Left ventricle myocardium inferior (tissue), 1 donor: ENCODE measurements at regions not wholly inside any gene's neighbourhood (a gene's known extent, or its start where the extent isn't known, plus 50 kb on each side); places are given as distances from the start of the nearest gene placed in this dataset.

ENCODE experiments used
- DNase-seq: peaks from one replicate; pipeline ENCODE4 v3.0.0-alpha.2; 2020
- H3K27ac ChIP-seq: fragments of 200-600 bp; replicated peaks from 2 replicates; pipeline ENCODE4 v1.8.0; 2021
- H3K27me3 ChIP-seq: fragments of 200-600 bp; 2 replicates; pipeline ENCODE4 v1.8.0; 2021; ENCODE audit warnings: low read depth
- H3K36me3 ChIP-seq: fragments of 200-600 bp; 2 replicates; pipeline ENCODE4 v1.8.0; 2021
- H3K4me1 ChIP-seq: fragments of 200-600 bp; 2 replicates; pipeline ENCODE4 v1.8.0; 2021
- H3K4me3 ChIP-seq: fragments of 200-600 bp; 2 replicates; pipeline ENCODE4 v1.8.0; 2021; ENCODE audit warnings: mild to moderate bottlenecking, moderate library complexity
- H3K9me3 ChIP-seq: fragments of 200-600 bp; replicated peaks from 2 replicates; pipeline ENCODE4 v1.8.0; 2021
- CTCF ChIP-seq: fragments of 200-600 bp; IDR thresholded peaks from 2 replicates; pipeline ENCODE4 v1.8.0; 2021; ENCODE audit warnings: antibody characterized with exemption, mild to moderate bottlenecking, borderline replicate concordance
- intact Hi-C: fragments of 100-400 bp; cut with micrococcal nuclease; formaldehyde crosslinking; loops from one replicate; pipeline ENCODE4 v1.11.0; 2022
- donor health status: DM: no; HTN: yes; CAD: no; lungs with severe emphysema.

GRCh38 chr7:115816318-115816974, 214.1 kb downstream of the TFEC start:
- Histone ChIP-seq H3K4me3 (no peak overlapping the region), H3K27ac (no peak overlapping the region), H3K9me3 (no peaks in the 10 kb centered on the region), H3K36me3 (no peaks in the 10 kb centered on the region), H3K27me3 (no peaks in the 10 kb centered on the region), H3K4me1 (no peaks in the 10 kb centered on the region)
- TF ChIP-seq CTCF: no peak
- DNase-seq: no peak
- intact Hi-C loops: no loop called here

GRCh38 chr7:115812794-115813193, 217.8 kb downstream of the TFEC start:
- no peaks in the 10 kb centered on the region for H3K9me3 ChIP-seq
- no peaks in the 10 kb centered on the region for H3K4me1 ChIP-seq
- H3K4me3 ChIP-seq: no peak overlapping the region
- no peak for TF ChIP-seq CTCF
- no peak for DNase-seq
- no peaks in the 10 kb centered on the region for H3K27me3 ChIP-seq
- H3K27ac ChIP-seq: no peak overlapping the region
- intact Hi-C loops: no loop called here
- no peaks in the 10 kb centered on the region for H3K36me3 ChIP-seq

- no peaks in the 10 kb centered on the region for H3K36me3 ChIP-seq
- intact Hi-C loops: no loop called here
- H3K27me3 ChIP-seq: no peaks in the 10 kb centered on the region
- no peak for DNase-seq
- no peaks in the 10 kb centered on the region for H3K9me3 ChIP-seq
- TF ChIP-seq CTCF: no peak
- H3K27ac ChIP-seq: no peak overlapping the region
- H3K4me1 ChIP-seq: no peaks in the 10 kb centered on the region
- no peak overlapping the region for H3K4me3 ChIP-seq
Measured at GRCh38 chr7:115805458-115805857, 225.1 kb downstream of the TFEC start.

GRCh38 chr7:115802415-115802814, 228.1 kb downstream of the TFEC start:
- intact Hi-C loops: no loop called here

GRCh38 chr7:115799430-115799829, 231.1 kb downstream of the TFEC start:
- DNase-seq: no peak
- no peak overlapping the region for H3K27ac ChIP-seq
- no peaks in the 10 kb centered on the region for H3K27me3 ChIP-seq
- no peak for TF ChIP-seq CTCF
- no peaks in the 10 kb centered on the region for H3K36me3 ChIP-seq
- no peaks in the 10 kb centered on the region for H3K9me3 ChIP-seq
- intact Hi-C loops: no loop called here
- H3K4me3 ChIP-seq: no peak overlapping the region
- H3K4me1 ChIP-seq: no peaks in the 10 kb centered on the region

More at GRCh38 chr7:115802415-115802814, 228.1 kb downstream of the TFEC start:
- no peaks in the 10 kb centered on the region for H3K4me1 ChIP-seq
- no peaks in the 10 kb centered on the region for H3K9me3 ChIP-seq
- no peak overlapping the region for H3K27ac ChIP-seq
- no peaks in the 10 kb centered on the region for H3K36me3 ChIP-seq
- DNase-seq: no peak
- H3K27me3 ChIP-seq: no peaks in the 10 kb centered on the region
- H3K4me3 ChIP-seq: no peak overlapping the region
- TF ChIP-seq CTCF: no peak
